Vagina (tissue), 2 donors: ENCODE measurements at regions not wholly inside any gene's neighbourhood (a gene's known extent, or its start where the extent isn't known, plus 50 kb on each side); places are given as distances from the start of the nearest gene placed in this dataset.

Source experiments
- POLR2A ChIP-seq, 2 donors: fragments of 450-650 bp; IDR thresholded peaks; one replicate each; pipeline ENCODE4 v1.6.1; 2017; ENCODE audit warnings: antibody characterized with exemption in 2 of 2, mild to moderate bottlenecking in 2 of 2, moderate library complexity in 2 of 2
- POLR2AphosphoS5 ChIP-seq, 2 donors: sonication (generic); formaldehyde crosslinking; IDR thresholded peaks; one replicate each; pipeline ENCODE4 v1.9.0; 2017; ENCODE audit warnings: antibody characterized with exemption in 2 of 2, mild to moderate bottlenecking in 2 of 2, low read depth in 1 of 2; ENCODE audit not compliant: insufficient read depth in 1 of 2
- TF ChIP-seq, protein P1 (sequence below), 3 experiments: fragments of 450-650 bp in 2 of 3; fragments of 200-600 bp in 1 of 3; sonication (generic) in 1 of 3; IDR thresholded peaks; one replicate each; pipeline ENCODE4 v1.5.1; 2017 to 2019; ENCODE audit warnings: antibody characterized with exemption in 3 of 3, mild to moderate bottlenecking in 2 of 3, moderate library complexity in 2 of 3

DNA sequence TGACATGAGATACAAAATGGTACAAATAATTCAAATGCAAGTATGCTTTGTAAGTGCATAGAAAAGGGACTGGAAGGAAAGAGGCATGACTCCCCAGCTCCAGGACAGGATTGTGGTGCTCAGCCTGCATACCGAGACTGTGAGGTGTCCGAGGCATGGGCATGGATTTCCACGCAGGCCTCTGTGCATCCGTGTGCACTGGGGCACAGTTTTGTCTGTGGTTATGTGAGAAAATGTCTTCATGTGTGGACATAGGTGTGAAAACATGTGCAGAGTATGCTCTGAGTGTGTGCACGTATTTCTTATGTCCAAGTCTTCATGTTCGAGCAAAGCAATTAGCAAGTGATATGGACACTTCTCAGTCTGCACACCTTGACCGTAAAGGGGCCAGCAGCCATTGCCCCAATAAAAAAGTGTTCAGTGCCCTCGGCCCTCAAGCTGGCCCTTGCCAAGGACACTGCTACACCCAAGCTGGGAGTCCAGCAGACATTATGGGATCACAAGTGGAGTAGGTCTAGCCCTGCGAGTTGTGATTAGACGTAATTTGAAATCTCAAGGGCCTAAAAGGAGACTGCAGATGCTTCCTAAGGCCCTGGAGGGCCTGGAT lies 120.7 kb downstream of the CYP26B1 start:
- TF ChIP-seq, protein P1, sequence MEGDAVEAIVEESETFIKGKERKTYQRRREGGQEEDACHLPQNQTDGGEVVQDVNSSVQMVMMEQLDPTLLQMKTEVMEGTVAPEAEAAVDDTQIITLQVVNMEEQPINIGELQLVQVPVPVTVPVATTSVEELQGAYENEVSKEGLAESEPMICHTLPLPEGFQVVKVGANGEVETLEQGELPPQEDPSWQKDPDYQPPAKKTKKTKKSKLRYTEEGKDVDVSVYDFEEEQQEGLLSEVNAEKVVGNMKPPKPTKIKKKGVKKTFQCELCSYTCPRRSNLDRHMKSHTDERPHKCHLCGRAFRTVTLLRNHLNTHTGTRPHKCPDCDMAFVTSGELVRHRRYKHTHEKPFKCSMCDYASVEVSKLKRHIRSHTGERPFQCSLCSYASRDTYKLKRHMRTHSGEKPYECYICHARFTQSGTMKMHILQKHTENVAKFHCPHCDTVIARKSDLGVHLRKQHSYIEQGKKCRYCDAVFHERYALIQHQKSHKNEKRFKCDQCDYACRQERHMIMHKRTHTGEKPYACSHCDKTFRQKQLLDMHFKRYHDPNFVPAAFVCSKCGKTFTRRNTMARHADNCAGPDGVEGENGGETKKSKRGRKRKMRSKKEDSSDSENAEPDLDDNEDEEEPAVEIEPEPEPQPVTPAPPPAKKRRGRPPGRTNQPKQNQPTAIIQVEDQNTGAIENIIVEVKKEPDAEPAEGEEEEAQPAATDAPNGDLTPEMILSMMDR (IDR thresholded peaks at IDR 0.05) = no peak
- TF ChIP-seq POLR2A (IDR thresholded peaks at IDR 0.05) = no peak
- TF ChIP-seq POLR2AphosphoS5 (IDR thresholded peaks at IDR 0.05; ENCODE audit: insufficient read depth in 1 of 2, low read depth in 1 of 2) = no peak
